GM12874 (cell line): ENCODE measurements at regions not wholly inside any gene's neighbourhood (a gene's known extent, or its start where the extent isn't known, plus 50 kb on each side); places are given as distances from the start of the nearest gene placed in this dataset.

ENCODE experiments used
- CTCF ChIP-seq: IDR thresholded peaks from 2 replicates; pipeline ENCODE4 v1.5.1; 2011; ENCODE audit warnings: low read depth, mild to moderate bottlenecking, control low read depth, low read length, moderate library complexity; ENCODE audit not compliant: insufficient read depth

GRCh38 chr11:69877235-69877634, 58.0 kb upstream of the FGF3 start:
- TF ChIP-seq CTCF = no peak

GRCh38 chr11:69878144-69878883, 59.1 kb upstream of the FGF3 start:
- no peak for TF ChIP-seq CTCF

GRCh38 chr11:69878927-69879728, 59.9 kb upstream of the FGF3 start:
- no peak for TF ChIP-seq CTCF

GRCh38 chr11:69879729-69880005, 60.5 kb upstream of the FGF3 start:
- no peak for TF ChIP-seq CTCF

- no peak for TF ChIP-seq CTCF
Observed at GRCh38 chr11:69880041-69880825, 61.0 kb upstream of the FGF3 start.

- no peak for TF ChIP-seq CTCF
Observed at GRCh38 chr11:69880826-69881445, 61.7 kb upstream of the FGF3 start.
